Activated T-cell treated with anti-CD3 and anti-CD28 coated beads, Interleukin-2, amount 50 U/mL, for 72 hours (primary cell): ENCODE measurements at regions not wholly inside any gene's neighbourhood (a gene's known extent, or its start where the extent isn't known, plus 50 kb on each side); places are given as distances from the start of the nearest gene placed in this dataset.

Experiments used
- ATAC-seq, 2 donors: fragments of 150-1000 bp; cut with Tn5 transposase; replicated peaks in 1 of 2; 2 replicates each; pipeline ENCODE4 v1.10.0; 2021; ENCODE audit warnings: moderate library complexity in 2 of 2, mild to moderate bottlenecking in 1 of 2
- DNase-seq, 2 donors: peaks; one replicate each; pipeline ENCODE4 v3.0.0; 2021 to 2022; ENCODE audit warnings: mixed read lengths in 1 of 2
- H3K27ac Mint-ChIP-seq: one replicate; pipeline ENCODE4 v1.8.0; 2022; ENCODE audit warnings: mild to moderate bottlenecking, moderate library complexity, mixed read lengths
- H3K27me3 Mint-ChIP-seq: one replicate; pipeline ENCODE4 v1.8.0; 2022; ENCODE audit warnings: low read depth, mixed read lengths
- H3K36me3 Mint-ChIP-seq, 2 donors: one replicate each; pipeline ENCODE4 v1.8.0; 2022; ENCODE audit warnings: mixed read lengths in 2 of 2, mild to moderate bottlenecking in 1 of 2; ENCODE audit not compliant: insufficient read depth in 2 of 2
- H3K4me1 Mint-ChIP-seq: one replicate; pipeline ENCODE4 v1.8.0; 2022; ENCODE audit warnings: low read depth, mixed read lengths
- H3K4me3 Mint-ChIP-seq, 2 donors: one replicate each; pipeline ENCODE4 v1.8.0; 2022; ENCODE audit warnings: mild to moderate bottlenecking in 2 of 2, mixed read lengths in 2 of 2, moderate library complexity in 2 of 2
- H3K9me3 Mint-ChIP-seq, 2 donors: one replicate each; pipeline ENCODE4 v1.8.0; 2022; ENCODE audit warnings: mixed read lengths in 2 of 2

- peaks cover 0 to 2% of the 10 kb centered on the region in 2 donors for H3K36me3 Mint-ChIP-seq
- no peak overlapping the region for H3K4me3 Mint-ChIP-seq
- DNase-seq (no peak), ATAC-seq (no peak)
- H3K4me1 Mint-ChIP-seq: no peaks in the 10 kb centered on the region
- peaks cover 0 to 2% of the 10 kb centered on the region in 2 donors for H3K9me3 Mint-ChIP-seq
- H3K27ac Mint-ChIP-seq: no peak overlapping the region
- H3K27me3 Mint-ChIP-seq: peaks cover 12% of the 10 kb centered on the region
These were observed 479.9 kb downstream of the KDM4C start for GRCh38 chr9:7237473-7238246.

GRCh38 chr9:7236186-7236585, 478.4 kb downstream of the KDM4C start:
- Mint-ChIP-seq H3K36me3 (peaks cover 0 to 2% of the 10 kb centered on the region in 2 donors), H3K4me3 (no peak overlapping the region), H3K4me1 (no peaks in the 10 kb centered on the region), H3K9me3 (peaks cover 0 to 2% of the 10 kb centered on the region in 2 donors), H3K27ac (no peak overlapping the region), H3K27me3 (peaks cover 13% of the 10 kb centered on the region)
- DNase-seq: no peak
- no peak for ATAC-seq

GRCh38 chr9:7234144-7234543, 476.4 kb downstream of the KDM4C start:
- H3K4me3 Mint-ChIP-seq: no peak overlapping the region
- no peak overlapping the region for H3K27ac Mint-ChIP-seq
- no peaks in the 10 kb centered on the region for H3K9me3 Mint-ChIP-seq
- peak; percentile 88 to 93 for ATAC-seq
- H3K27me3 Mint-ChIP-seq: peaks cover 26% of the 10 kb centered on the region
- H3K4me1 Mint-ChIP-seq: no peaks in the 10 kb centered on the region
- H3K36me3 Mint-ChIP-seq: no peaks in the 10 kb centered on the region
- peak; percentile 45 to 54 for DNase-seq

- Mint-ChIP-seq H3K9me3 (no peaks in the 10 kb centered on the region), H3K27ac (no peak overlapping the region), H3K36me3 (no peaks in the 10 kb centered on the region), H3K27me3 (peaks cover 13% of the 10 kb centered on the region), H3K4me1 (peaks cover 18% of the 10 kb centered on the region), H3K4me3 (no peak overlapping the region)
- ATAC-seq (no peak), DNase-seq (no peak)
These were observed 471.8 kb downstream of the KDM4C start for GRCh38 chr9:7229571-7229970.

- no peak for ATAC-seq
- H3K4me1 Mint-ChIP-seq: peaks cover 18% of the 10 kb centered on the region
- no peaks in the 10 kb centered on the region for H3K9me3 Mint-ChIP-seq
- peaks cover 13% of the 10 kb centered on the region for H3K27me3 Mint-ChIP-seq
- DNase-seq: no peak
- no peaks in the 10 kb centered on the region for H3K36me3 Mint-ChIP-seq
- no peak overlapping the region for H3K27ac Mint-ChIP-seq
- no peak overlapping the region for H3K4me3 Mint-ChIP-seq
These were observed 471.0 kb downstream of the KDM4C start for GRCh38 chr9:7228726-7229125.

GRCh38 chr9:7227951-7228350, 470.2 kb downstream of the KDM4C start:
- Mint-ChIP-seq H3K27ac (no peak overlapping the region), H3K27me3 (peaks cover 13% of the 10 kb centered on the region), H3K9me3 (no peaks in the 10 kb centered on the region), H3K4me1 (peaks cover 18% of the 10 kb centered on the region), H3K36me3 (no peaks in the 10 kb centered on the region), H3K4me3 (no peak overlapping the region)
- ATAC-seq (no peak), DNase-seq (no peak)

- Mint-ChIP-seq H3K4me3 (no peak overlapping the region), H3K36me3 (peaks cover 0 to under 1% of the 10 kb centered on the region in 2 donors), H3K9me3 (peaks cover 0 to 4% of the 10 kb centered on the region in 2 donors), H3K27ac (no peak overlapping the region), H3K27me3 (peaks cover 12% of the 10 kb centered on the region), H3K4me1 (peaks cover 18% of the 10 kb centered on the region)
- DNase-seq (no peak), ATAC-seq (no peak)
These were observed 468.4 kb downstream of the KDM4C start for GRCh38 chr9:7226007-7226640.
